OCI-LY3 (cell line): ENCODE measurements at regions not wholly inside any gene's neighbourhood (a gene's known extent, or its start where the extent isn't known, plus 50 kb on each side); places are given as distances from the start of the nearest gene placed in this dataset.

ENCODE experiments used
- EZH2phosphoT487 ChIP-seq: fragments of 200-600 bp; shearing (Covaris generic); IDR thresholded peaks from 2 replicates; pipeline ENCODE4 v1.6.1; 2018; ENCODE audit warnings: antibody characterized with exemption, mixed run types, low read depth
- TF ChIP-seq, protein P1 (sequence below): fragments of 200-600, 300-600 bp; sonication (generic); IDR thresholded peaks from 2 replicates; pipeline ENCODE4 v1.5.1; 2014; ENCODE audit warnings: antibody characterized with exemption, low read length, low read depth

DNA sequence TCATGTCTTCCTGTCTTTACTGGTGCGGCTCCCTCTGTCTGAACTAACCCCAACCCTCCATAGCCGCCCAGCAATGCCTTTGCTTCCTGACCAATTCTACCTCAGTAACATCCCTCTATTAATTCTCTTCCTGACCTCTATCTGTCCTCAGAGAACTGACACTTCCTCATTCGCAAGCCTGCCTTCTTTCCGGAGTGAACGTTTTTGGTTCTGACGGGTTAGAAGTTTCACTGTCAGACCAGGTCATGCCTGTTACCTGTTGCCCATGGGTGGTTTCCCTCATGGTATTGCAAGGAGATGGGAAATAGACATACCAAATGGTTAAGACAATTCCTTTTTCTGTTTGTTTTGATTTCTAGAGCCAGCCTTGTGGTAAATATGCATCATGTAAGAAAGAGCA lies 453.4 kb upstream of the SLC14A2 start:
- TF ChIP-seq, protein P1, sequence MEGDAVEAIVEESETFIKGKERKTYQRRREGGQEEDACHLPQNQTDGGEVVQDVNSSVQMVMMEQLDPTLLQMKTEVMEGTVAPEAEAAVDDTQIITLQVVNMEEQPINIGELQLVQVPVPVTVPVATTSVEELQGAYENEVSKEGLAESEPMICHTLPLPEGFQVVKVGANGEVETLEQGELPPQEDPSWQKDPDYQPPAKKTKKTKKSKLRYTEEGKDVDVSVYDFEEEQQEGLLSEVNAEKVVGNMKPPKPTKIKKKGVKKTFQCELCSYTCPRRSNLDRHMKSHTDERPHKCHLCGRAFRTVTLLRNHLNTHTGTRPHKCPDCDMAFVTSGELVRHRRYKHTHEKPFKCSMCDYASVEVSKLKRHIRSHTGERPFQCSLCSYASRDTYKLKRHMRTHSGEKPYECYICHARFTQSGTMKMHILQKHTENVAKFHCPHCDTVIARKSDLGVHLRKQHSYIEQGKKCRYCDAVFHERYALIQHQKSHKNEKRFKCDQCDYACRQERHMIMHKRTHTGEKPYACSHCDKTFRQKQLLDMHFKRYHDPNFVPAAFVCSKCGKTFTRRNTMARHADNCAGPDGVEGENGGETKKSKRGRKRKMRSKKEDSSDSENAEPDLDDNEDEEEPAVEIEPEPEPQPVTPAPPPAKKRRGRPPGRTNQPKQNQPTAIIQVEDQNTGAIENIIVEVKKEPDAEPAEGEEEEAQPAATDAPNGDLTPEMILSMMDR = no peak
- no peak for TF ChIP-seq EZH2phosphoT487
